OCI-LY1 (cell line): ENCODE measurements at regions not wholly inside any gene's neighbourhood (a gene's known extent, or its start where the extent isn't known, plus 50 kb on each side); places are given as distances from the start of the nearest gene placed in this dataset.

Source experiments
- EZH2 ChIP-seq: fragments of 200-600 bp; sonication (generic), shearing (Covaris generic); IDR thresholded peaks from 2 replicates; pipeline ENCODE4 v1.8.0; 2017; ENCODE audit warnings: borderline replicate concordance, mixed run types, mild to moderate bottlenecking, antibody characterized with exemption, low read length, moderate library complexity, mixed read lengths
- TF ChIP-seq, protein P1 (sequence below): fragments of 200-600 bp; sonication (generic), shearing (Covaris generic); IDR thresholded peaks from 2 replicates; pipeline ENCODE4 v1.5.1; 2017; ENCODE audit warnings: mild to moderate bottlenecking, antibody characterized with exemption, low read length, moderate library complexity, mixed read lengths

GRCh38 chr16:86887416-86887815 is 309.1 kb downstream of the FOXL1 start:
- TF ChIP-seq, protein P1, sequence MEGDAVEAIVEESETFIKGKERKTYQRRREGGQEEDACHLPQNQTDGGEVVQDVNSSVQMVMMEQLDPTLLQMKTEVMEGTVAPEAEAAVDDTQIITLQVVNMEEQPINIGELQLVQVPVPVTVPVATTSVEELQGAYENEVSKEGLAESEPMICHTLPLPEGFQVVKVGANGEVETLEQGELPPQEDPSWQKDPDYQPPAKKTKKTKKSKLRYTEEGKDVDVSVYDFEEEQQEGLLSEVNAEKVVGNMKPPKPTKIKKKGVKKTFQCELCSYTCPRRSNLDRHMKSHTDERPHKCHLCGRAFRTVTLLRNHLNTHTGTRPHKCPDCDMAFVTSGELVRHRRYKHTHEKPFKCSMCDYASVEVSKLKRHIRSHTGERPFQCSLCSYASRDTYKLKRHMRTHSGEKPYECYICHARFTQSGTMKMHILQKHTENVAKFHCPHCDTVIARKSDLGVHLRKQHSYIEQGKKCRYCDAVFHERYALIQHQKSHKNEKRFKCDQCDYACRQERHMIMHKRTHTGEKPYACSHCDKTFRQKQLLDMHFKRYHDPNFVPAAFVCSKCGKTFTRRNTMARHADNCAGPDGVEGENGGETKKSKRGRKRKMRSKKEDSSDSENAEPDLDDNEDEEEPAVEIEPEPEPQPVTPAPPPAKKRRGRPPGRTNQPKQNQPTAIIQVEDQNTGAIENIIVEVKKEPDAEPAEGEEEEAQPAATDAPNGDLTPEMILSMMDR, result no peak
- no peak for TF ChIP-seq EZH2
